ENCODE measurements at regions not wholly inside any gene's neighbourhood (a gene's known extent, or its start where the extent isn't known, plus 50 kb on each side); places are given as distances from the start of the nearest gene placed in this dataset.

- TF ChIP-seq, protein P1, sequence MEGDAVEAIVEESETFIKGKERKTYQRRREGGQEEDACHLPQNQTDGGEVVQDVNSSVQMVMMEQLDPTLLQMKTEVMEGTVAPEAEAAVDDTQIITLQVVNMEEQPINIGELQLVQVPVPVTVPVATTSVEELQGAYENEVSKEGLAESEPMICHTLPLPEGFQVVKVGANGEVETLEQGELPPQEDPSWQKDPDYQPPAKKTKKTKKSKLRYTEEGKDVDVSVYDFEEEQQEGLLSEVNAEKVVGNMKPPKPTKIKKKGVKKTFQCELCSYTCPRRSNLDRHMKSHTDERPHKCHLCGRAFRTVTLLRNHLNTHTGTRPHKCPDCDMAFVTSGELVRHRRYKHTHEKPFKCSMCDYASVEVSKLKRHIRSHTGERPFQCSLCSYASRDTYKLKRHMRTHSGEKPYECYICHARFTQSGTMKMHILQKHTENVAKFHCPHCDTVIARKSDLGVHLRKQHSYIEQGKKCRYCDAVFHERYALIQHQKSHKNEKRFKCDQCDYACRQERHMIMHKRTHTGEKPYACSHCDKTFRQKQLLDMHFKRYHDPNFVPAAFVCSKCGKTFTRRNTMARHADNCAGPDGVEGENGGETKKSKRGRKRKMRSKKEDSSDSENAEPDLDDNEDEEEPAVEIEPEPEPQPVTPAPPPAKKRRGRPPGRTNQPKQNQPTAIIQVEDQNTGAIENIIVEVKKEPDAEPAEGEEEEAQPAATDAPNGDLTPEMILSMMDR (IDR thresholded peaks at IDR 0.05; ENCODE audit: low read length, missing control alignments) = no peak
- no peak overlapping the region for H3K4me3 ChIP-seq (replicated peaks; ENCODE audit: low read depth, low read length)
- no peak for DNase-seq (ENCODE audit: low read depth)
Measured at GRCh38 chr3:171548917-171549316, 88.7 kb upstream of the TNIK start.

DNA sequence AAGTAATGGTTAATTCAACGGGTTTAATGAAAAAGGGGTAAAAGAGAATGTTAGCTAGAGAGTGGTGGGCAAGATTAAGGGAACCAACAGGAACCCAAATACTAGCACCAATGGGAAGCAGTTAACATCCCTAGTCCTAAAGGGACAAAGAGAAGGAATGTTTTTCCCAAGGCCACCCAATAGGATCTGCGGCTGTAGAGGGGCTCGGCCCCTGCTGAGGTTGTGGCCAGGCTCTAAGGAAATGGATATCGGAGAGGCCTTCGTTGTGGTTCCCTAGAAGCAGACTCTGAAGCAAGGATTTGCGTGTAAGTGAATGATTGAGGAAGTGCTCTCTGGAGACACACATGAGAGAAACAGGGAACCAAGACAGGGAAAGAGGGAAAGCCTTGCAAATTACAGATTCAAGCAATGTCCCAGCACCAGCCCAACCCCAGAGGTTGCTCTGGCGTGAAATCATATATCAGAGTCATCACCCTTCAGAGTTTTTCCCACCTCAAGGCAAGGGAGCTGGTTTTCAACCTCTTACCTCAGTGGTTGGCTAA is 83.6 kb upstream of the TNIK start:
- TF ChIP-seq, protein P1 (IDR thresholded peaks at IDR 0.05; ENCODE audit: low read length, missing control alignments) = no peak
- no peak for DNase-seq (ENCODE audit: low read depth)
- no peak overlapping the region for H3K4me3 ChIP-seq (replicated peaks; ENCODE audit: low read depth, low read length)

GRCh38 chr3:171542976-171543375 is 82.8 kb upstream of the TNIK start:
- H3K4me3 ChIP-seq (replicated peaks; ENCODE audit: low read depth, low read length) = no peak overlapping the region
- DNase-seq (ENCODE audit: low read depth) = no peak
- TF ChIP-seq, protein P1 (IDR thresholded peaks at IDR 0.05; ENCODE audit: low read length, missing control alignments) = no peak

- TF ChIP-seq, protein P1 (IDR thresholded peaks at IDR 0.05; ENCODE audit: low read length, missing control alignments) = no peak
- no peak for DNase-seq (ENCODE audit: low read depth)
- no peak overlapping the region for H3K4me3 ChIP-seq (replicated peaks; ENCODE audit: low read depth, low read length)
Measured at GRCh38 chr3:171541647-171542046, 81.4 kb upstream of the TNIK start.

- no peak overlapping the region for H3K4me3 ChIP-seq (replicated peaks; ENCODE audit: low read depth, low read length)
- TF ChIP-seq, protein P1 (IDR thresholded peaks at IDR 0.05; ENCODE audit: low read length, missing control alignments) = no peak
- no peak for DNase-seq (ENCODE audit: low read depth)
Measured at GRCh38 chr3:171541181-171541580, 81.0 kb upstream of the TNIK start.

GRCh38 chr3:171535799-171536198 is 75.6 kb upstream of the TNIK start:
- TF ChIP-seq, protein P1 (IDR thresholded peaks at IDR 0.05; ENCODE audit: low read length, missing control alignments) = no peak

GRCh38 chr3:171535133-171535532 is 74.9 kb upstream of the TNIK start:
- TF ChIP-seq, protein P1 (IDR thresholded peaks at IDR 0.05; ENCODE audit: low read length, missing control alignments) = no peak
- no peak for DNase-seq (ENCODE audit: low read depth)
- no peak overlapping the region for H3K4me3 ChIP-seq (replicated peaks; ENCODE audit: low read depth, low read length)

More at GRCh38 chr3:171535799-171536198, 75.6 kb upstream of the TNIK start:
- no peak for DNase-seq (ENCODE audit: low read depth)
- no peak overlapping the region for H3K4me3 ChIP-seq (replicated peaks; ENCODE audit: low read depth, low read length)

Measured in fibroblast of pulmonary artery (primary cell).